ENCODE measurements at regions not wholly inside any gene's neighbourhood (a gene's known extent, or its start where the extent isn't known, plus 50 kb on each side); places are given as distances from the start of the nearest gene placed in this dataset.
"Not testable (repeated sequence)": the region's sequence is repeated elsewhere in the genome, so short reads cannot be mapped to it uniquely, and the experiment has no call there.

GRCh38 chr14:85009506-85009905, 520.4 kb upstream of the FLRT2 start:
- no peak overlapping the region for H3K4me3 Mint-ChIP-seq
- 92% methylated on average over 7 of the region's 7 CpGs for WGBS (ENCODE audit: insufficient coverage)
- H3K4me1 Mint-ChIP-seq = no peaks in the 10 kb centered on the region
- ATAC-seq (replicated peaks in 1 of 4) (no peak), DNase-seq (no peak)
- ChIA-PET POLR2A (interaction anchor here in 1 of 2 donors (0.6 kb wide), 1 partner anchor 38 kb away, joined by 3 read pairs; no protein-coding TSS in a partner anchor), CTCF (no interaction called here)
- no peaks in the 10 kb centered on the region for H3K27me3 Mint-ChIP-seq
- Histone ChIP-seq H3K36me3 (ENCODE audit: control insufficient read depth in 2 of 2, extremely low read depth in 1 of 2, insufficient read depth in 1 of 2, low read length in 1 of 2) (no peaks in the 10 kb centered on the region), H3K4me1 (ENCODE audit: control insufficient read depth in 1 of 2, extremely low read depth in 1 of 2, insufficient read depth in 2 of 2, low read length in 2 of 2) (no peaks in the 10 kb centered on the region), H3K4me3 (ENCODE audit: control insufficient read depth in 1 of 2, extremely low read depth in 1 of 2, low read length in 1 of 2) (no peak overlapping the region), H3K27me3 (replicated peaks in 1 of 2; ENCODE audit: control insufficient read depth in 2 of 2, extremely low read depth in 1 of 2, insufficient read depth in 2 of 2, low read length in 1 of 2) (no peaks in the 10 kb centered on the region), H3K27ac (ENCODE audit: low read length) (no peak overlapping the region), H3K9me3 (no peaks in the 10 kb centered on the region)
- H3K9me3 Mint-ChIP-seq = peaks cover 7 to 26% (median 15%) of the 10 kb centered on the region in 3 donors
- no peaks in the 10 kb centered on the region for H3K36me3 Mint-ChIP-seq
- H3K27ac Mint-ChIP-seq = no peak overlapping the region

GRCh38 chr14:85010186-85010585, 519.8 kb upstream of the FLRT2 start:
- no peaks in the 10 kb centered on the region for H3K27me3 ChIP-seq (replicated peaks in 1 of 2; ENCODE audit: control insufficient read depth in 2 of 2, extremely low read depth in 1 of 2, insufficient read depth in 2 of 2, low read length in 1 of 2)
- POLR2A ChIA-PET = no interaction called here
- Mint-ChIP-seq H3K4me3 (no peak overlapping the region), H3K9me3 (peaks cover 7 to 26% (median 14%) of the 10 kb centered on the region in 3 donors), H3K36me3 (no peaks in the 10 kb centered on the region), H3K27ac (no peak overlapping the region), H3K4me1 (no peaks in the 10 kb centered on the region), H3K27me3 (no peaks in the 10 kb centered on the region)
- no peak overlapping the region for H3K27ac ChIP-seq (ENCODE audit: low read length)
- H3K4me1 ChIP-seq (ENCODE audit: control insufficient read depth in 1 of 2, extremely low read depth in 1 of 2, insufficient read depth in 2 of 2, low read length in 2 of 2) = no peaks in the 10 kb centered on the region
- no peak overlapping the region for H3K4me3 ChIP-seq (ENCODE audit: control insufficient read depth in 1 of 2, extremely low read depth in 1 of 2, low read length in 1 of 2)
- no peak for DNase-seq
- H3K9me3 ChIP-seq = no peaks in the 10 kb centered on the region
- H3K36me3 ChIP-seq (ENCODE audit: control insufficient read depth in 2 of 2, extremely low read depth in 1 of 2, insufficient read depth in 1 of 2, low read length in 1 of 2) = no peaks in the 10 kb centered on the region
- WGBS (ENCODE audit: insufficient coverage) = no CpG with 5 or more reads among the region's 1 CpG
- ATAC-seq (replicated peaks in 1 of 4) = no peak
- CTCF ChIA-PET = no interaction called here

GRCh38 chr14:85016496-85016895, 513.4 kb upstream of the FLRT2 start:
- Mint-ChIP-seq H3K36me3 (no peaks in the 10 kb centered on the region), H3K4me1 (no peaks in the 10 kb centered on the region), H3K27ac (no peak overlapping the region), H3K27me3 (no peaks in the 10 kb centered on the region), H3K4me3 (no peak overlapping the region), H3K9me3 (peaks cover 9 to 16% (median 9%) of the 10 kb centered on the region in 3 donors)
- WGBS (ENCODE audit: insufficient coverage) = no CpG with 5 or more reads among the region's 1 CpG
- H3K36me3 ChIP-seq (ENCODE audit: control insufficient read depth in 2 of 2, extremely low read depth in 1 of 2, insufficient read depth in 1 of 2, low read length in 1 of 2) = no peaks in the 10 kb centered on the region
- no peak overlapping the region for H3K4me3 ChIP-seq (ENCODE audit: control insufficient read depth in 1 of 2, extremely low read depth in 1 of 2, low read length in 1 of 2)
- no peaks in the 10 kb centered on the region for H3K27me3 ChIP-seq (replicated peaks in 1 of 2; ENCODE audit: control insufficient read depth in 2 of 2, extremely low read depth in 1 of 2, insufficient read depth in 2 of 2, low read length in 1 of 2)
- DNase-seq (no peak), ATAC-seq (replicated peaks in 1 of 4) (no peak)
- no peaks in the 10 kb centered on the region for H3K9me3 ChIP-seq
- ChIA-PET POLR2A (no interaction called here), CTCF (no interaction called here)
- no peaks in the 10 kb centered on the region for H3K4me1 ChIP-seq (ENCODE audit: control insufficient read depth in 1 of 2, extremely low read depth in 1 of 2, insufficient read depth in 2 of 2, low read length in 2 of 2)
- H3K27ac ChIP-seq (ENCODE audit: low read length) = no peak overlapping the region

GRCh38 chr14:85023866-85024265, 506.1 kb upstream of the FLRT2 start:
- H3K4me3 Mint-ChIP-seq; DNase-seq; H3K9me3 ChIP-seq; POLR2A ChIA-PET; H3K27ac ChIP-seq (ENCODE audit: low read length); H3K4me3 ChIP-seq (ENCODE audit: control insufficient read depth in 1 of 2, extremely low read depth in 1 of 2, low read length in 1 of 2); H3K27me3 Mint-ChIP-seq; CTCF ChIA-PET; H3K36me3 Mint-ChIP-seq; H3K27me3 ChIP-seq (replicated peaks in 1 of 2; ENCODE audit: control insufficient read depth in 2 of 2, extremely low read depth in 1 of 2, insufficient read depth in 2 of 2, low read length in 1 of 2); ATAC-seq (replicated peaks in 1 of 4); H3K27ac Mint-ChIP-seq; H3K4me1 Mint-ChIP-seq; H3K4me1 ChIP-seq (ENCODE audit: control insufficient read depth in 1 of 2, extremely low read depth in 1 of 2, insufficient read depth in 2 of 2, low read length in 2 of 2); H3K36me3 ChIP-seq (ENCODE audit: control insufficient read depth in 2 of 2, extremely low read depth in 1 of 2, insufficient read depth in 1 of 2, low read length in 1 of 2): not testable (repeated sequence)
- 74% methylated on average over 4 of the region's 7 CpGs for WGBS (ENCODE audit: insufficient coverage)
- H3K9me3 Mint-ChIP-seq = peaks cover 16 to 31% (median 25%) of the 10 kb centered on the region in 3 donors

- ChIA-PET CTCF (no interaction called here), POLR2A (no interaction called here)
- Mint-ChIP-seq H3K9me3 (peaks cover 15 to 29% (median 25%) of the 10 kb centered on the region in 3 donors), H3K4me3 (no peak overlapping the region), H3K27me3 (no peaks in the 10 kb centered on the region), H3K4me1 (no peaks in the 10 kb centered on the region), H3K27ac (no peak overlapping the region), H3K36me3 (no peaks in the 10 kb centered on the region)
- no peak overlapping the region for H3K4me3 ChIP-seq (ENCODE audit: control insufficient read depth in 1 of 2, extremely low read depth in 1 of 2, low read length in 1 of 2)
- H3K27ac ChIP-seq (ENCODE audit: low read length) = no peak overlapping the region
- no peaks in the 10 kb centered on the region for H3K4me1 ChIP-seq (ENCODE audit: control insufficient read depth in 1 of 2, extremely low read depth in 1 of 2, insufficient read depth in 2 of 2, low read length in 2 of 2)
- no peak for ATAC-seq (replicated peaks in 1 of 4)
- no peak for DNase-seq
- no peaks in the 10 kb centered on the region for H3K9me3 ChIP-seq
- WGBS (ENCODE audit: insufficient coverage) = 100% methylated on average over 2 of the region's 2 CpGs
- H3K36me3 ChIP-seq (ENCODE audit: control insufficient read depth in 2 of 2, extremely low read depth in 1 of 2, insufficient read depth in 1 of 2, low read length in 1 of 2) = no peaks in the 10 kb centered on the region
- no peaks in the 10 kb centered on the region for H3K27me3 ChIP-seq (replicated peaks in 1 of 2; ENCODE audit: control insufficient read depth in 2 of 2, extremely low read depth in 1 of 2, insufficient read depth in 2 of 2, low read length in 1 of 2)
These were observed 505.0 kb upstream of the FLRT2 start for GRCh38 chr14:85024931-85025330.

GRCh38 chr14:85027681-85028370, 502.1 kb upstream of the FLRT2 start:
- CTCF ChIA-PET = no interaction called here
- no peaks in the 10 kb centered on the region for H3K4me1 ChIP-seq (ENCODE audit: control insufficient read depth in 1 of 2, extremely low read depth in 1 of 2, insufficient read depth in 2 of 2, low read length in 2 of 2)
- no peaks in the 10 kb centered on the region for H3K9me3 ChIP-seq
- no peaks in the 10 kb centered on the region for H3K27me3 ChIP-seq (replicated peaks in 1 of 2; ENCODE audit: control insufficient read depth in 2 of 2, extremely low read depth in 1 of 2, insufficient read depth in 2 of 2, low read length in 1 of 2)
- POLR2A ChIA-PET = no interaction called here
- H3K27ac ChIP-seq (ENCODE audit: low read length) = no peak overlapping the region
- Mint-ChIP-seq H3K27ac (no peak overlapping the region), H3K36me3 (no peaks in the 10 kb centered on the region), H3K9me3 (peaks cover 13 to 16% (median 14%) of the 10 kb centered on the region in 3 donors), H3K27me3 (no peaks in the 10 kb centered on the region), H3K4me3 (no peak overlapping the region), H3K4me1 (no peaks in the 10 kb centered on the region)
- DNase-seq = no peak
- ATAC-seq (replicated peaks in 1 of 4) = no peak
- WGBS (ENCODE audit: insufficient coverage) = 42% methylated on average over 2 of the region's 2 CpGs
- no peaks in the 10 kb centered on the region for H3K36me3 ChIP-seq (ENCODE audit: control insufficient read depth in 2 of 2, extremely low read depth in 1 of 2, insufficient read depth in 1 of 2, low read length in 1 of 2)
- H3K4me3 ChIP-seq (ENCODE audit: control insufficient read depth in 1 of 2, extremely low read depth in 1 of 2, low read length in 1 of 2) = no peak overlapping the region

- peaks cover 4 to 19% (median 17%) of the 10 kb centered on the region in 3 donors for H3K9me3 Mint-ChIP-seq
- no peaks in the 10 kb centered on the region for H3K27me3 ChIP-seq (replicated peaks in 1 of 2; ENCODE audit: control insufficient read depth in 2 of 2, extremely low read depth in 1 of 2, insufficient read depth in 2 of 2, low read length in 1 of 2)
- no peaks in the 10 kb centered on the region for H3K36me3 Mint-ChIP-seq
- ChIA-PET POLR2A (no interaction called here), CTCF (no interaction called here)
- no peak overlapping the region for H3K27ac Mint-ChIP-seq
- H3K36me3 ChIP-seq (ENCODE audit: control insufficient read depth in 2 of 2, extremely low read depth in 1 of 2, insufficient read depth in 1 of 2, low read length in 1 of 2) = no peaks in the 10 kb centered on the region
- WGBS (ENCODE audit: insufficient coverage) = no CpG with 5 or more reads among the region's 2 CpGs
- no peak overlapping the region for H3K4me3 Mint-ChIP-seq
- no peak overlapping the region for H3K27ac ChIP-seq (ENCODE audit: low read length)
- DNase-seq = no peak
- no peaks in the 10 kb centered on the region for H3K4me1 Mint-ChIP-seq
- no peaks in the 10 kb centered on the region for H3K4me1 ChIP-seq (ENCODE audit: control insufficient read depth in 1 of 2, extremely low read depth in 1 of 2, insufficient read depth in 2 of 2, low read length in 2 of 2)
- no peaks in the 10 kb centered on the region for H3K27me3 Mint-ChIP-seq
- no peak for ATAC-seq (replicated peaks in 1 of 4)
- no peak overlapping the region for H3K4me3 ChIP-seq (ENCODE audit: control insufficient read depth in 1 of 2, extremely low read depth in 1 of 2, low read length in 1 of 2)
- H3K9me3 ChIP-seq = no peaks in the 10 kb centered on the region
These were observed 492.5 kb upstream of the FLRT2 start for GRCh38 chr14:85037411-85037810.
